SK-N-MC (cell line): ENCODE measurements at regions not wholly inside any gene's neighbourhood (a gene's known extent, or its start where the extent isn't known, plus 50 kb on each side); places are given as distances from the start of the nearest gene placed in this dataset.

Source experiments
- EZH2 ChIP-seq: fragments of 200-600 bp; sonication (generic); IDR thresholded peaks from one replicate; pipeline ENCODE4 v1.6.1; 2017; ENCODE audit warnings: antibody characterized with exemption
- POLR2AphosphoS5 ChIP-seq: IDR thresholded peaks from 2 replicates; pipeline ENCODE4 v1.6.1; 2012; ENCODE audit warnings: mild to moderate bottlenecking, low read depth, low read length, borderline replicate concordance

DNA sequence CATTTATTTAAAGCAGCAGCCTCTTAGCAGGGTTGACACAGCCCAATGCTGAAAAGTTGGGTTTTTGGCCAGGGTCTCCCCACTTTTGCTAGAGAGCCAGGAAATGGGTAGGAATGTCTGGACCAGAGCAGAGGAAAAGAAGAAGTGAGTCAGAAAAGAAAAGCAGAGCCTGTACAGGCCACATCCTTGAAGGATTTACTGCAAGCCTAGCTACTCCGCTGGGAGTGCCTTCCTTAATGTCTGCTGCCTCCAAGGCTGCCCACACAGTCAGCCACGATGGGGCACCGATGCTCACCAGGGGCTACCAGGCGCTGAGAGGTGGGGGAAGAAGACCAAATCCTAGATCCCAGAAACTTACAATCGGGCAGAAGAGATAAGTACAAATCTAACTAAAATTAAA lies 139.2 kb downstream of the C12orf75 start:
- TF ChIP-seq EZH2, result no peak
- TF ChIP-seq POLR2AphosphoS5, result no peak
